ENCODE measurements at regions not wholly inside any gene's neighbourhood (a gene's known extent, or its start where the extent isn't known, plus 50 kb on each side); places are given as distances from the start of the nearest gene placed in this dataset.

GRCh38 chr13:44096901-44097300, 217.2 kb downstream of the LACC1 start:
- DNase-seq (ENCODE audit: low spot score) = no peak

DNA sequence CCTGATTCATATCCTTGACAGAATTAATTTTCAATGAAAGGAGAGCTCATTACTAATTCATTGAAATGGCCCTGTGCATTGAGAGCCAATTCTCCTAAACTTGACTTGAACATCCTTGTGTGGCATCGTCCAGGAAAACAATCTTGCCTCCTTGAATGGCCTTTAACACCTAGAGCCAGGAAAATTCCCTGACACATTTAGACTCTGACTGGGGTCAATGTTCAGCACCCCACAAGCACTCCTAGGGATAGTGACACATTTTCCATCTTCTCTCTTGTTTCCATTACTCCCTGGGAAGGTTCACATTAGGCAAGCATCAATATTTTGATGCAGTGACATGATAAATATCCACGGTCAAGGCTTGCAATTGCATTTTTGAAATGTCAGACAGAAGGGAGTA, 218.9 kb downstream of the LACC1 start:
- DNase-seq (ENCODE audit: low spot score) = no peak

- no peak for DNase-seq (ENCODE audit: low spot score)
Observed at GRCh38 chr13:44101347-44102083, 221.8 kb downstream of the LACC1 start.

GRCh38 chr13:44103429-44104196, 223.9 kb downstream of the LACC1 start:
- no peak for DNase-seq (ENCODE audit: low spot score)

GRCh38 chr13:44104197-44104490, 224.4 kb downstream of the LACC1 start:
- no peak for DNase-seq (ENCODE audit: low spot score)

DNA sequence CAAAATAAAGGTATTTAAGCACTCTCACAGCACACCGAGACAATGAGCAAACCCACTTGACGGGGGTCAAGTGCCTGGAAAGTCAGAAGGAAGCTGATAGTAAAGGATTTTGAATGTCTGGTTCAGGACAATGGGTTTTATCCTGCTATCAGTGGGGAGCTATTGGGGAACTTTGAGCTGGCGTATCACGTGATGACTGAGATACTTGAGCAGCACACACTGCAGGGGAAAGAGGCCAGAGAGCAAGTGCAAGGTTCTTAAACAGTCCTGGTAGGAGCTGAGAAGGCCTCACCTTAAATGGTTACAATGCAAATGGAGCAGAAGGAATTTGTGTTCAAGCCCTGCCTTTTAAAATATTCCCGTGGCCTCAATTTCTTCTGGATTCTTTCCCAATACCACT, 225.3 kb downstream of the LACC1 start:
- DNase-seq (ENCODE audit: low spot score) = no peak

DNA sequence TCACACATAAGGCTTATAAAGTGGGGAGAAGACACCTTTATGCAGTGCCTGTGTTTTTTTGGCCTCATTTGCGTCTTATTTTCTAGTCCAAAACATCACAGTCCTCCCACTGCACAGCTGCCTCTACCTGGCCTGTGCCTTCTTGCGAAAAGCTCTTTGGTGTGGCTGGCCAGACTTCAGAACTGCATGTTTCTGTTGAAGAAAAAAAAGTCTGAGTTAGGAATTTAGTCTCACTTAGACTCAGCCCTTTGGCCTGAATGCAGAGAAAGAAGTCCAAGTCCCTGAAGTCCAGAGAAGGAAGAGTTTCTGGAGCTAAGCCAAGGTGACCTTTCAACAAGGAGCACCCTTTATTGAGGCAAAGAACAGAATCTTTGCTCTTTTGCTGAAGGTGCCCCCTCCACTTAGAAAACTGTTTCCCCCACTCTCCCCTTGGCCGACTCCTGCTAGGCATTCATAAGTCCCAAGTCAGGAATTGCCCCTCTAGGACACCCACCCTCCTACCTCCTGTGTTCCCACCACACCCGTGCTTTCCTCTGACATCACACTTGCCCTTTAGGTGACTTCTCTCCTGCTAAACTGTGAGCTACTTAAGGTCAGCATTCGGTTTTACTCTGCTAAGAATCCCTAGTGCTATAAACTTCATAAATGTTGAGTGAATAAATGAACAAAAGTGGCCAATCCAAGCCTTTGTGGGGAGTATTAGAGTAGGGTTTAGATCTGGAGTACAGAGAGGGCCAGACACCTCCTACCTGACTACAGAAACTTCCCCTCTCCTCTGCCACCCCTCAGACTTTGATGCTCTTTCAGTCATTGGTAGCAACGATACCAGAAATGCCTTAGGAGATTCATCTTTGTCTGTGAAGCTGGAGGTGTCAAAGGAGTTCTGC, 226.8 kb downstream of the LACC1 start:
- DNase-seq (ENCODE audit: low spot score) = no peak

DNA sequence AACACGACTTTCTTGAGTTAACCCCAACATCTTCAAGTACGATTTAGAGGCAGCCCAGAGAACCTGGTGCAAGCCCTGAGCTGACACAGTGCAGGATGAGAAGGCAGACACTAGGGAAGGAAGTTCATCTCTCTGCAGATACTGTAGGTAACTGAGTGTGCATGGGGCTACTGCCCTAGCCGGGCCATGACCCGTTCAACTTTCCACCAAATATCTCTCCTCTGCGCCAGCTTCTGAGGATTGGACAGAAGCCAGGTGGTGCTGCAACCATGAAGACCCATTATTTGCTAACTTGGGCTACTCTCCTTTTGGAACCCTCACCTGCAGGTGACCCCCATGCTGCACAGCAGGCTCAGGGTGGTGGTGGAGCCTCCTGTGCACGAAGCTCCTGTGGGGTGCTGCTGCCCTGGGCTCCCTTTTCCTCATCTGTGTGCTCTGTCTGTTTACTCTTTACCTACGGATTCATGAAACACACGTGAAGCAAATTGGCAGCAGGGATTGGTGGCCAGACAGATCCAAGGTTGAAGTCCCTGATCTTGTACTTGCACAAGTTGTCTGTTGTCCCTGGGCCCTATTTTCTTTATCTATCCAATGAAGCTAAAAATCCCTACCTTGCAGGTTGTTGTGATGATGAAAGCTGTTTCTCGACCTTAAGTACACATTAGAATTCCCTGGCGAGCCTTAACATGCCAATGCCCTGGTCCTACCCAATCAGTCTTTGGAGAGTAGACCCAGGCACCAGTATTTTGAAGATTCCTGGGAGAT, 227.8 kb downstream of the LACC1 start:
- no peak for DNase-seq (ENCODE audit: low spot score)

GRCh38 chr13:44108331-44108858, 228.7 kb downstream of the LACC1 start:
- no peak for DNase-seq (ENCODE audit: low spot score)

DNA sequence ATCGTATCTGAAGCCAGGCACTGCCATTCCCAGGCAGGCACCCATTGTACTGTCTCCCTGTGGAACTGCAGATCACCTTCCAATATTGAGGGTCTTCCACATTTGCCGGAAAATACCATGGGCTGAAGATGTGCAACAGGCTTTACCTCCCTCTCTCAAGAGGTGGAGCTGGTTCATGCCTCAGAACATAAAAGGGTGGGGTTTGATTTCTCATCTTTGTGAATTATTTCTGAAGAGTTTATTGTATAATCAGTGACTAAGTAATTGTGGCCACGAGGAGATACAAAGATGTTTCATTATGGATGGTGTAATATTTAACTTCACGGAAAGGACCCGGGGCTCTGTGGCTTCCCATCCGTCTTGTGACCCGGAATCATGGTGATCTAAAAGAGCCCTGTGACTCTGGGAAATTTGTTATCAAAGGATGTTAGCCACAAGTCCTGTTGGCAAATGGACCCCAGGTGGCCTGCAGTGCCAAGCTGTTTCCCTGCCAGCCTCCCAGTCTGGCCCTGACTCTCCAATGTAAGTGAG, 230.5 kb downstream of the LACC1 start:
- DNase-seq (ENCODE audit: low spot score) = no peak

GRCh38 chr13:44111701-44112100, 232.0 kb downstream of the LACC1 start:
- DNase-seq (ENCODE audit: low spot score) = no peak

DNA sequence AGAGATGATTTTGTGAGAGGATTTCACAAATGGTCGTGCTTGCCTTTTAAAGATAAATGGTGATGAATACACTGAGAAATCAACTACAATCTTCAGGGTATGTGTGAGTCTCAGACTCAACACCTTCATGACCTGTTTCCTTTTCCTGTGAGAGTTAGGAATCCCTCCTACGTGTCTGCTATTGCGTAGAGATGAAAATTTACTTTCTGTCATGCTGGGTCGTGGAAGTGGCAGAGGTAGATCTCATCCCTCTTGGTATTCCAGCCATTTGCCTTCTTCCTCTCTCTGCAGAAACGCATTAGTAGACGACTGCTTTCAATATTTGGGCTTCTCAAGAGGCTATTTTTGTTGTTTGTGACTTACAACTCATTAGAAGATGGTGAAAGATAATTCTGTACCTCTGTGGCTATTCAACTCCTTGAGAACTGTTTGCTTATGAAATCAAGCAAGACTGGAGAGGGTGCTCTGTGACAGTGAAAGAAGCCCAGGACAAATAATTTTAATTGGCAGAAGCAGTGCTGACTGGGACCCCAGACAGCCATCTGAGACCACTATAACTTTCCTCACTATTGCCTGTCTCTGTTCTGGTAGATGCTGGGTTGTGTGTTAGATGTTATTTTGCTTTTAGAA, 233.1 kb downstream of the LACC1 start:
- no peak for DNase-seq (ENCODE audit: low spot score)

DNA sequence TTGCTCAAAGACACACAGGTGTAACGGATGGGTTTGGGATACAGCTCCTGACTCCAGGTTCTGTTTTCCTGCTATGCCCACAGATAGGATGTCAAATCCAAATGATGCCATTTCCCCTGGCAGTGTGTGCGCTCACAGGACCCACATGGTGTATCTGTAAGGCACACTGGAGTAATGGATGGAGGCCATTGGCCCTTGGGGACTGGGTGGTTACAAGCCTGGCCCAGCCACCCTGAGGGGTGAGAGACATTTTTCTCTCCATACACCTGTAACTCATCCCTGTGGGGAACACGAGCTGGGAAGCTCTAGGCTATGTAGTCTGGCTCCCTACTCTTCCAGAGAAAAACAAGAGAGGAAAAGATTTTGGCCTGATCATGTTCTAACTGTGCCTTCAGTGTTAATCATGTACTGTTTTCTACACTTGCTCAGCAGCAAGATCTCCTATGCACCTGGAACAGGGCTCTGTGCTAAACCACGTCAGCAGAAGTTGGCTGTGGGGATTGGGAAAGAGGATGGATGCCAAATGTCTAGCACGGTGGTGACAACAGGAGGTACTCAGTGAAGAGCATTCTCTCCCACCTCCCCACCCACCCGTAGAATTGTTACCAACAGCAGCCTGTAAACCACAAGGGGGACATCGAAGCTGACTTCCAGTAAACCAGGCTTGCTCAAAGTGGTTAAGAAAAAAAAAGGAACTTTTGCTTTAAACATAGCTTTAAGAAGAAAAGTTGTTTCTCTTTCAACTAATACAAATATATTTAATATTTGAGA, 237.0 kb downstream of the LACC1 start:
- no peak for DNase-seq (ENCODE audit: low spot score)

DNA sequence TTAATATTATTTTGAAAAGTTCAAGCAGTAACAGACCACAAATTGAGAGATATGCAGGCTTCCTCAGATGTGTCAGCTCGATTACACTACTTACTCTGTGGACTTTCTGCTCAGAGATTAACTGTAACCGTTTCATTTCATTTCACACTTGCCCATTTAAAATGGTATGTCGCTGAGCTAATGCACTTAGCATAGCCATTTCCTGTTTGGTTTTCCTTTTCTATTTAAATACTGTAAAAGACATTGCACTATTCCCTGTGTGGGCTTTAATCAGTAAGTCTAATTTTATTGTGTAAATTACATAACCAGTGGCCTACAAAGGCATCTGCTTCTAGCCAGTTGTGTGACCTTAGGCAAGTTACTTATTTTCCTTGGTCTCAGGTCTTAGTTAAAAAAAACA, 237.6 kb downstream of the LACC1 start:
- DNase-seq (ENCODE audit: low spot score) = no peak

GRCh38 chr13:44117816-44118215, 238.1 kb downstream of the LACC1 start:
- DNase-seq (ENCODE audit: low spot score) = no peak

- DNase-seq (ENCODE audit: low spot score) = no peak
Observed at GRCh38 chr13:44118881-44119280, 239.2 kb downstream of the LACC1 start.

DNA sequence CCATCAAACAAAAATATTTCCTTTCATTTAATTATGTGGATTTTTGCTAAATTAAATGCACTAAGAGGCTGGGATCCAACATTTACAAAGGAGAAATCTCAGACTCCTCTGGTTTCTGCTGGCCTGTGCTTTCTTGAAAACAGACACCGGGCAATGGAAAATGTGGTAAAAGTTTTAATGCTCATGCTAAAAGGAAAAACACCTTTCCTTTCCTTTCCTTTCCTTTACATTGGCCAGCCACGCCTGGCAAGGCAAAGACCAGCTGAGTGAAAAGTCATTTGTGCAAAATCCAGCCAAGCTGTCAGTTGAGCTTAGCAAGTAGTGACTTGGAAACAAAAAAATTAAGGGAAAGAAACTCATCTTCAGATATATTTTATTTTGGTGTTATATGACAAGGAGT, 240.3 kb downstream of the LACC1 start:
- DNase-seq (ENCODE audit: low spot score) = no peak

DNA sequence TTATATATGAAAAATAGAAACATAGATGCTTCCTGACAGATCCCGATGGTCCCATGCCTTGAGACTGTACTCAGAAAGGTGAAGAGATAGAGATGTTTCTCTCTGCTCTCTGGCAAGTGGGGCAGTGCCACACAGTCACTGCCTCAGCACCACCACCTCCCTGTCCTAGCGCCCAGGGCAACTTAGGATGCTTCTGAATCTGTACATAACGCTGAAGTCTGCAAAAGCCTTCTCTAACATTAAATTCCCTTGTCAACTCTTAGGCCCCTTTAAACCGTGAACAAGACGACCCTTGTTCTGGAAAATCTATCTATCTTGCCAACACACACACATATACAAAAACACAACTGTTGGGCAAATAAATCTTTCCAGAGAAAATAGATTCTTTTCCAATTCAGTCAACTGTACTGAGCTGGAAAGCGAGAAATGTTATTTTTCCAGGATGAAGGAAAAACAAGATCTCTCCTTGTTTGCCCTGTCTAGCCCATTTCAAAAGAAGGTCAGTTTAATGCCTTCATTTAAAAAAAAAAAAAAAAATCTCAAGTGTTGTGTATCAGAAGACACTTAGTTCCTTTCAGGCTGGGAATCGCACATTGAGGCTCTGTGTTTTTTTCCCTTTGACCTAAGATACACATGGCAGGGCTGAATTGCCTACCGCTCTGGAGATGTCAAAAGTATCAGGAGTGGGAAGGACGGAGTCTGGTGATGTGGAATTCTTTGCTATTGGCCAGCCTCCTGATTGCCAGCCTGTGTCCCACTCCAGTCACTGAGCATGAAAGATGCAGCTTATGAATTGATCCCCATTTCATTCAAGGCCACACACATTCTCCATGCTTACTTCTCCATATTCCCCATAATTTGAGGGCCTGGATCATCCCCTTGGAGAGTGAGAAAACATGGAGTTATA, 241.4 kb downstream of the LACC1 start:
- no peak for DNase-seq (ENCODE audit: low spot score)

GRCh38 chr13:44124352-44124751, 244.6 kb downstream of the LACC1 start:
- no peak for DNase-seq (ENCODE audit: low spot score)
